Endothelial cell of umbilical vein (primary cell): ENCODE measurements at regions not wholly inside any gene's neighbourhood (a gene's known extent, or its start where the extent isn't known, plus 50 kb on each side); places are given as distances from the start of the nearest gene placed in this dataset.

Experiments used
- EZH2 ChIP-seq: IDR thresholded peaks from 2 replicates; pipeline ENCODE4 v1.6.1; 2012; ENCODE audit warnings: borderline replicate concordance, low read depth, mild to moderate bottlenecking, moderate library complexity, low read length, inconsistent platforms; ENCODE audit not compliant: severe bottlenecking
- GATA2 ChIP-seq: IDR thresholded peaks from 2 replicates; pipeline ENCODE4 v1.7.0; 2011; ENCODE audit warnings: low read depth, mild to moderate bottlenecking, moderate library complexity, mixed read lengths, low read length; ENCODE audit not compliant: insufficient read length, insufficient read depth
- JUN ChIP-seq: IDR thresholded peaks from 2 replicates; pipeline ENCODE4 v1.6.1; 2011; ENCODE audit warnings: borderline replicate concordance, low read depth; ENCODE audit not compliant: insufficient read length, insufficient read depth
- MYC ChIP-seq: IDR thresholded peaks from one replicate; pipeline ENCODE4 v1.6.1; 2011; ENCODE audit warnings: mild to moderate bottlenecking, low read depth, low read length
- POLR2A ChIP-seq: IDR thresholded peaks from 2 replicates; pipeline ENCODE4 v1.6.1; 2012; ENCODE audit warnings: low read depth, mild to moderate bottlenecking, control low read depth, low read length
- POLR2AphosphoS5 ChIP-seq: IDR thresholded peaks from 2 replicates; pipeline ENCODE4 v1.6.1; 2012; ENCODE audit warnings: low read depth, mild to moderate bottlenecking, control low read depth, low read length, moderate library complexity; ENCODE audit not compliant: insufficient read depth
- TF ChIP-seq, protein P1 (sequence below): IDR thresholded peaks from 2 replicates; pipeline ENCODE4 v1.6.1; 2011; ENCODE audit not compliant: insufficient read depth, insufficient read length
- TF ChIP-seq, protein P2 (sequence below), 2 donors: IDR thresholded peaks; 1 replicate in 1 of 2; 2 replicates in 1 of 2; pipeline ENCODE4 v1.5.1; 2011; ENCODE audit warnings: low read length in 2 of 2, mild to moderate bottlenecking in 2 of 2, moderate library complexity in 2 of 2, control low read depth in 1 of 2, inconsistent platforms in 1 of 2, low read depth in 1 of 2; ENCODE audit not compliant: insufficient read depth in 1 of 2; ENCODE audit errors: extremely low read depth in 1 of 2

DNA sequence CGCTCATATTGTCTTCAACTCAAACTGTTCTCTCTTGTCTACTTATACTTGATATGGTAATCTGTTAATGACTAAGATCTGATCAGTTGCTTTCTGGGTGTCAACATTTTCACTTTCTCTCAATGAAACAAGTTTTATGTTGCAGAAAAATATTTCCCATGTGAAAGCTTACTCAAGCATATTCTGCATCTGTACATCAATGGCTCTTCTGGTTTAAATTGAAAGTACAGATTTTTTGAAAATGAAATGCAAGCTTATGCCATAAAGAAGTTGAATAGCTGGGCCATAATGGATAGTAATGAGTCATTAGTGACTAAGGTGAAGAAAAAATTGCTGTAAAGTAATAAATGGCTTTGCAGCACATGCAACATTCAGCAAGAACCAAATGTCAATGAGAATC lies 140.7 kb downstream of the BCHE start:
- TF ChIP-seq EZH2 (no peak), POLR2AphosphoS5 (no peak), POLR2A (no peak), MYC (no peak), JUN (no peak), GATA2 (no peak)
- TF ChIP-seq, protein P1, sequence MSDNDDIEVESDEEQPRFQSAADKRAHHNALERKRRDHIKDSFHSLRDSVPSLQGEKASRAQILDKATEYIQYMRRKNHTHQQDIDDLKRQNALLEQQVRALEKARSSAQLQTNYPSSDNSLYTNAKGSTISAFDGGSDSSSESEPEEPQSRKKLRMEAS = no peak
- TF ChIP-seq, protein P2, sequence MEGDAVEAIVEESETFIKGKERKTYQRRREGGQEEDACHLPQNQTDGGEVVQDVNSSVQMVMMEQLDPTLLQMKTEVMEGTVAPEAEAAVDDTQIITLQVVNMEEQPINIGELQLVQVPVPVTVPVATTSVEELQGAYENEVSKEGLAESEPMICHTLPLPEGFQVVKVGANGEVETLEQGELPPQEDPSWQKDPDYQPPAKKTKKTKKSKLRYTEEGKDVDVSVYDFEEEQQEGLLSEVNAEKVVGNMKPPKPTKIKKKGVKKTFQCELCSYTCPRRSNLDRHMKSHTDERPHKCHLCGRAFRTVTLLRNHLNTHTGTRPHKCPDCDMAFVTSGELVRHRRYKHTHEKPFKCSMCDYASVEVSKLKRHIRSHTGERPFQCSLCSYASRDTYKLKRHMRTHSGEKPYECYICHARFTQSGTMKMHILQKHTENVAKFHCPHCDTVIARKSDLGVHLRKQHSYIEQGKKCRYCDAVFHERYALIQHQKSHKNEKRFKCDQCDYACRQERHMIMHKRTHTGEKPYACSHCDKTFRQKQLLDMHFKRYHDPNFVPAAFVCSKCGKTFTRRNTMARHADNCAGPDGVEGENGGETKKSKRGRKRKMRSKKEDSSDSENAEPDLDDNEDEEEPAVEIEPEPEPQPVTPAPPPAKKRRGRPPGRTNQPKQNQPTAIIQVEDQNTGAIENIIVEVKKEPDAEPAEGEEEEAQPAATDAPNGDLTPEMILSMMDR (IDR thresholded peaks at IDR 0.05; ENCODE audit: extremely low read depth in 1 of 2, insufficient read depth in 1 of 2, low read depth in 1 of 2, low read length in 2 of 2) = no peak
